ENCODE measurements at regions not wholly inside any gene's neighbourhood (a gene's known extent, or its start where the extent isn't known, plus 50 kb on each side); places are given as distances from the start of the nearest gene placed in this dataset.
"Not testable (repeated sequence)": the region's sequence is repeated elsewhere in the genome, so short reads cannot be mapped to it uniquely, and the experiment has no call there.

DNA sequence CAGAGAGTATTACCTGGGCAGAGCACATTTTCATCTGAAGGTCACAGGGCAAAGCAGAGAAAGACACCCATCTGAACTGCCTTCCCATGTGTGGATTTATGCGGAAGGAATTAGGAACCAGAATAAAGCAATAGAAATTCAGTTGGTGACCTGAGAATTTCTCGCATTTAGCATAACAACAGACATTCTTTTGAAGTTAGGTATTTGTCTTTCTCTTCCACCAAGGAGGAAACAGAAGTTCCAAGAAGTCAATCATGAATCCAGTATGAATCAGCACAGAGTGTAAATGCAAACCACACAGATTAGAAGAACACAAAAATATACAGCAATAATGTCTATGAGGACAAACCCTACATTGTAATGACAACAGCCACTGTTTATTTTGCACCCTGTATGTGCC lies 515.2 kb upstream of the BRINP1 start:
- no peak for DNase-seq

DNA sequence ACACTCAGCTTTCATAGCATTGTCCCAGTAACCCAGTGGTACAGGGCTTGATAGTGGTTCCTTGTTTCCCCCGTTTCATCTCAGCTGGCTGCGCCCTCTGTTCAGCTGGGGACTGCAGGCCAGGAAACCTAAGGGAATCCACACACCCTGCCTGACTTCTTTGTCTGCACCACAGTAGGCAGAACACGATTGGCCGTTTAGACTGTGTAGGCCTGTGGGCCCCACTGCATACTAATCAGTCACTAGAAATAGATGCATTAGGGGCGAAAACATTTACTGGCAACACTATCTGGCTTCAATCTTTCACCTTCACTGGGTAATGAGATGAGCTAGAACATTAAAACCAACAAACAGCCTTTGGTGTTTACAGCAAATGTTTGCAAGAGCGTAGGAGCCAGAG lies 512.7 kb upstream of the BRINP1 start:
- no peak for DNase-seq

DNA sequence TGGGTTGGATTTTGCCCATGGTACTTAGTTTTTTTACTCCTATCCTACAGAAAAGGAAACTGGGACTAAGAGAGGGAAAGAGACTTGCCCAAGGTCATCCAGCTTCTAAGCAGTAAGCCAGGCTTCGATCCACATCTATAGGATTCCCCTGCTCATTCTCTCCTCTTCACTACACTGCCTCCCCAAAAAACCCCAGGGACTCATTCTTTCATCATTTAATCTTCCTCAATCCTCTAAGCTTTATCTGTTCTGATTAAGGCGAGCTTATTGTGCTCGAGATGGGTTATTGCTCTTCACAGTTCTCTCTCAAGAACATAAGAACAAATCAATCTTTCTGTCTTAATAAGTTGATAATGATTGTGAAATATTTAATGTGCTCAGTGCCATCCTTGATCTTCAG lies 511.1 kb upstream of the BRINP1 start:
- DNase-seq: no peak

- DNase-seq: no peak
Measured at GRCh38 chr9:119877306-119877705, 508.1 kb upstream of the BRINP1 start.

DNA sequence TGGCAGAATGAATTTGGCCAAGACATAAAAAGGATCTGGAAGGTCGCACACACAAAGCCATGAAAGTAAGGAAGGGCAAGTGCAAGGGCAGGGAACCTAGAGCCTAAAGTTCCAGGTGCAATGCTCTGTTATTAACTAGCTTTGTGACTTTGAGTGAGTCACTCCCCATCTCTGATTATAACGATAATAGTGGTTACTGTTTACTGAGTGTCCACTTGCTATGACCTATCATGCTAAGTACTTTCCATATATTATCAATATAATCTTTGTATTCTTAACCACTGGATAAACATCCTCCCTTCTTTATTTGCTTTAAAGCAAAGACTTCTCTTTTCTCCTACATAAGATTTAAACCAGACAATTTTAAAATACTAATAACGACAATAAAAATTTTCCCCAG lies 504.6 kb upstream of the BRINP1 start:
- DNase-seq: no peak

- not testable (repeated sequence) for DNase-seq
Measured at GRCh38 chr9:119870251-119870650, 501.0 kb upstream of the BRINP1 start.

GRCh38 chr9:119868694-119869093 lies 499.5 kb upstream of the BRINP1 start:
- peak; percentile 42 for DNase-seq

DNA sequence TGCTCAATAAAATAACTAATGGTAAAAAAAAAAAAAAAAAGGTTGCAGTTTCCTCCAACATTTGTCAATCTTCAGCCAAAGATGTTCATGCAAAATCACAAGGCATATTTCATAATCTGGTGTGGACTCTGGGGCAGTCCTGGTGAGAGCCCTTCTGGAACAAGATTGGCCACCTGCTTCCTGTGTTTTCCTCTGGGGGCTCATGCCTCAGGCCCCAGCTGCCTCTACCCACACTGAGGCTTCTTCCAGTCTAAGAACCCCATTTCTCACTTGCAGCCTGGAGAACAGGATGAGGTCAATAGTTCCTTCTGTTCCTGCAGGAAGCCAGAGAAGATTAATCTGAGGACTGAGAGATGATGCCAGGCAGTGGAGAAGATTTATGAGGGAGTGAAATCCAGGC lies 492.6 kb upstream of the BRINP1 start:
- DNase-seq: no peak

GRCh38 chr9:119859128-119859527 lies 489.9 kb upstream of the BRINP1 start:
- DNase-seq: no peak

DNA sequence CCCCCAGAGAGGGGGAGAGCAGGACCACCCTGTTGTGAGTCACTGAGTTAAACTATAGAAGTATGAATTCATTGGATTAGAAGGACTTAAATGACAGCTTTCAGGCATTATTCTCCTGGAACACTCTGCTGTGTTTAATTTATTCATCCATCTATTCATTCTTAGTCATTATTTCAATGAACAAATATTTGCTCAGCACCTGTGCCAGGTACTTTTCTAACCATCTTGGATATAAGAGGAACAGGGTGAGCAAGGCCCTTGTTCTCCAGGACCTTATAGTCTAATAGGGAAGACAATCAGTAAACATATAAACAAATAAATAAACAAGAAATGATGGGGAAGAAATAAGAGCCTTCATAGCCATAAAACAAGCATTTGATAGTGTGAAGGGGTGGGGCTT lies 483.9 kb upstream of the BRINP1 start:
- DNase-seq: no peak

GRCh38 chr9:119852390-119852789 lies 483.2 kb upstream of the BRINP1 start:
- no peak for DNase-seq

DNA sequence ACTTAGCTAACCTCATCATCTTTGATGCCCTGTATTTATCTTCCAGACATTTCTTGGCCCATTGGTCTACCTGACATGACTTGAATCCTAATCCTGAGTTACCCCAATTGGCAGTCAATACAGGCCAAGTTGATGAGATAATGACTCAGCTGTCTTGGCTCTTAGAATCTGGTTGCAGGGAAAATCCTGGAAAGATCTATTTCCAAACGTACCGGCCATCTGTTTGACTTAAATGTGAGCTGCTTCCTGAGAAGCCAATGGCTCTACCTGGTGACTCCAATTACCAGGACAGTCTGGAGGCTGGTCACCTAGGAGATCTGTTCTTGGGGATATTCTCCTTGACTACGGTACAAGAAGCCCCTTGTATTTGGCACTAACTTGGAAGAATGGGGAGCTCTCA lies 475.2 kb upstream of the BRINP1 start:
- DNase-seq: no peak

GRCh38 chr9:119841016-119841415 lies 471.8 kb upstream of the BRINP1 start:
- no peak for DNase-seq

DNA sequence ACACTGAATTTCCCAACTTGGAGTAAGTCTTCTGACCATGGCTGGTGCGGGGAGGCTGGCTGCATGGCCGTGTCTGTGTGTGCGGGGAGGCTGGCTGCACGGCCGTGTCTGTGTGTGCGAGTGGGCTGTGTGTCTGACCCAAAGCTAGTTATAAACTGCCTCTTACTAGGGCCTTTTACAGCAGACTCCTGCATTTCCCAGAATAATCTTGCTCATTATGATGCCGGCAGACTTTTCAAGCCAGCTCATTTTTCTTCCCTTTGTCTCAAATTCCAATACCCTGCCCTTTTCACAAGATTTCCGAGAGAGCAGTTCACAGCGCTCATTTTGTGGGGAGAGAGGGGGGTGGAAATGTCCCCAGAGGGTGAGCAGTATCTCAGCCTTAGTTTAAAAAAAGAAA lies 470.7 kb upstream of the BRINP1 start:
- peak; percentile 13 for DNase-seq

DNA sequence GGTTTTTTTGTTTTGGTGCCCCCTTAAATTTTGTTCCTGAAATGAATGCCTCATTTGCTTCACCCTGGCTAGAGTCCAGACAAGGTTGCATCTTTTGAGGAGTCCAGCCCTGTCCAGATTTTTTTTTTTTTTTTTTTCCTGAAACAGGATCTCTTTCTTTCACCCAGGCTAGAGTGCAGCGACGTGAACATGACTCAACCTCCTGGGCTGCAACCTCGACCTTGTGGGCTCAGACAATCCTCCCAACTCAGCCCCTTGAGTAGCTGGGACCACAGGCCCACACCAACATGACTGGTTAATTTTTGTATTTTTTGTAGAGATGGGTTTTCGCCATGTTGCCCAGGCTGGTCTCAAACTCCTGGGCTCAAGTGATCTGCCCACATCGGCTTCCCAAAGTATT lies 469.0 kb upstream of the BRINP1 start:
- DNase-seq: no peak

- DNase-seq: no peak
Measured at GRCh38 chr9:119836036-119836435, 466.8 kb upstream of the BRINP1 start.

DNA sequence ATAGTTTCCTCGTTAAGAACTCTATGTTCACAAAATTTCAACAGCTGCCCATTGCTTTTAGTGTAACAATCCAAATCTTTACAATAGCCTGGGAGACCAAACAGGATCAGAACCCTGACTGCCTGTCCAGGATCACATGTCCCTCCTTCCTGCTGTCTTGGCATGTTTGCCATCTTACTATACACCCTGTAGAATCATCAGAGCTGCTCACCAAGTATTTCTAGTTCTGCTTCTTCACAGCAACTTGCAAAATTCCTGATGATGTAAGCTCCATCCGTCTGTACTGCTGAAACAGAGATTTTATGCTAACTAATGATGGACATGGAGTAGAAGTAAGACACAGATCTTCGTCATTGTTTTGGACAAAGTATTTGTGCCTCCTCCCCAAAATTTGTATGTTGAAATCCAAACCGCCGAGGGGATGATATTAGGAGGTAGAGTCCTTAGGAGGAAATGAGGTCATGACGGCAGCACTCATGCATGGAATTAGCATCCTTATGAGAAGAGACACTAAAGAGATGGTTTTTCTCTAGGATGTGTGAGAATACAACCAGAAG lies 464.9 kb upstream of the BRINP1 start:
- DNase-seq: no peak

DNA sequence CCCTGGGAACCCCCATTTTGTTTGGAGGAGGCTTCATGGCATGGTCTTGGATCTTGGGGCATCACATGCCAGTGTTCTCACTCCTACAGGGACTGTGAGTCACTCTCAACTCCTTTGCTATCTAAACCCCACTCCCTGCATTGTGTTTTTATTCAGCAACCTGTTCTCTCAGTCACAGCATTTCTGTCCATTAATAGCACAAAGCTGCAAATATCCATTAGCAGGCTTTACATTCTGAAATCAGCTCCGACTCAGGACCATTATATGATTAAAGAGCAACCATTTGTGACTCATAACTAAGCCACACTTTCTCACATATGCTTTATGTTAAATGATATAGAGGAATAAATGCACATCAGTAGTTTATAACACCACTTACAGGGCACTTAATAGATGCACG lies 462.1 kb upstream of the BRINP1 start:
- DNase-seq: no peak

- DNase-seq: no peak
Measured at GRCh38 chr9:119829748-119830147, 460.5 kb upstream of the BRINP1 start.

- no peak for DNase-seq
Measured at GRCh38 chr9:119829186-119829585, 460.0 kb upstream of the BRINP1 start.

DNA sequence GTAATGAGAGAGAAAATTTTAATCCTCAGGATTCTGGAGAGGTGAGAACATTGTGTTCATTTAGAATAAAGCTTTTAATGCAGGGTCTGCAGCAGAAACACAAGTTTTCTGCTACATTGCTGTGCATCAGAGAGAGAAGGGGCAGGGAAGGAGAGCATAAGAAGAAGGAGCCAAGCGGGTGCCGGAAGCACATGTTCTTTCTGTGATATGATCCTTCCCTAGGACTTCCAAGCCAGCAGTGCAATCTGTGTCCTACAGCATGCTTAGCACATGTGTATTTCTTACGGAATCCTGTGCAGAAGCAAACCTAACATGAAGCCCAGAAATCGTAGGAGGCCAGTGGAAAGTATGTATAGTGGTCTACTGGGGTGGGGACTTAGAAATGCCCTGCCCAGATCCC lies 458.3 kb upstream of the BRINP1 start:
- no peak for DNase-seq

- DNase-seq: no peak
Measured at GRCh38 chr9:119827126-119827525, 457.9 kb upstream of the BRINP1 start.

GRCh38 chr9:119818726-119819435 lies 449.6 kb upstream of the BRINP1 start:
- DNase-seq: no peak

GRCh38 chr9:119810645-119811429 lies 441.6 kb upstream of the BRINP1 start:
- DNase-seq: no peak

Measured in NCI-H2227 treated with DMSO at 0.1 percent for 48 hours (cell line).